Activated naive CD4-positive, alpha-beta T cell treated with Interleukin-2 at 50 U/mL for 16 hours (primary cell): ENCODE measurements at regions not wholly inside any gene's neighbourhood (a gene's known extent, or its start where the extent isn't known, plus 50 kb on each side); places are given as distances from the start of the nearest gene placed in this dataset.

Experiments used
- DNase-seq: peaks from one replicate; pipeline ENCODE4 v3.0.0-alpha.2; 2020

DNA sequence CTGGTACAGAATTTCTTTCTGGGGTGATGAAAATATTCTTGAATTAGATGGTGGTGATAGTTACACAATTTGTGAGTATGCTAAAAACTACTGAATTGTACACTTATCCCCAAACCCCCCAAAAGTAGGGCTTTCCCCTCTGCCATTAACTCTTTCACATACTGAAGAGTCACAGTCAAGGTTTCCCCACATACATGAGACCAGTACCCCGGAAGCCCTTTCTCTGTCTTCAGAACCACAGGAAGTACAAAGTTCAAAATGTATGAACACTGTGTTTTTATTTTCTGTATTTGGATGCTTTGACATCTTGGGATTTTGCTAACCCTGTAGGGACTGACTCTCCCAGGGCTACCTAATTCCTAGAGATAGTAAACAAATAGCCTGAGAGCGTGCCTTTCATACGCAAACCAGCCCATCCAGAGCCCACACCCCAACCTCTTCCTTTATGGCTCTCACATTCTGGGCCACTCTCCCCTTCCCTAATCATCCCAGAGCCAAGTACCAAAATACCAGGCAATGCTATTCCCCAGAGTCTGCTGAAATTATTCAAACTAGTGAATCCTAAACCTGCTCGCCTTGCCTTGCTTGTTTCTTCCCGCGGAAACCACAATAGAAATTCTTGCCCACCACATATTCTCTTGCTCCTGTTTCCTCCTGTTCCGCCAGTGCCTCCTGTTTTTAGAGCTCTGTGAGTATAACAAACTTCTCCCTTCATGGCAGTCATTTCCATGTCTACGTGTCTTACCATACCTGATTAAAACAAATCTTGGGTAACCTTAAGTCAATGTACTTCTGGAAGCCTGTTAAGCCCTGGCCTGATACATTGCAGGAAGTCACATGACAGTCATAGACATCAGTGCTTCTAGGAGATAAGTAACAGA, 524.8 kb downstream of the FUT8 start:
- DNase-seq = no peak

DNA sequence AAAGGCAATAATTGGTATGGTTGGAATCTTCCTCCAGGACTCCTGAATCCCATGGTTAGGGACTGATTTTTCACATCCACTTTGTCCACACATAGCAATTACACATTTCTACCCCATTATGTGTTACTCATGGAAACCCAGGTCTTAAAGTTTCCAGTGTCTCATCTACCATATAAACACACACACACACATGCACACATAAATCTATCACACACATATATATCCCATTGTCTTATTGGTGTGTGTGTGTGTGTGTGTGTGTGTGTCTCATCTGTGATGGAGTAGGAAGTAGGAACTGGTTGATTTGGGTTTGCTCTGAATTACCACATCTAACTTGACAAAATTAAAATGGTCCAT, 525.4 kb downstream of the FUT8 start:
- DNase-seq = no peak

DNA sequence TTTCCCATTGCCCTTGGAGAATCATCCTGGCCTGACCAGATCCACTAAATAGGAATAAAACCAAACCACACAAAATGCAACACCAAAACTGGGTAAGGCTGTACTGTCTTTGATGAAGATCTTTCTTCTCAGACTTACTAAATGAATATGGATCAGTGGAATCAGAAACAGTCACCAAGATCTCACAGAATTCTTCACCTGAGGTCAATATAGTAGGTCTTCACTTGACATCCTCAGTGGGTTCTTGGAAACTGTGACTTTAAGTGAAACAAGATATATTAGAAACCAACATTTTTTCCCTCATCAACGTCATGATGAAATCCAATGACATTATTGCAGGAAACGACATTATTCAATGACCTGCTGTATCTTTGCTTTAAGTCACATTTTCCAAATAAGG, 526.2 kb downstream of the FUT8 start:
- no peak for DNase-seq

DNA sequence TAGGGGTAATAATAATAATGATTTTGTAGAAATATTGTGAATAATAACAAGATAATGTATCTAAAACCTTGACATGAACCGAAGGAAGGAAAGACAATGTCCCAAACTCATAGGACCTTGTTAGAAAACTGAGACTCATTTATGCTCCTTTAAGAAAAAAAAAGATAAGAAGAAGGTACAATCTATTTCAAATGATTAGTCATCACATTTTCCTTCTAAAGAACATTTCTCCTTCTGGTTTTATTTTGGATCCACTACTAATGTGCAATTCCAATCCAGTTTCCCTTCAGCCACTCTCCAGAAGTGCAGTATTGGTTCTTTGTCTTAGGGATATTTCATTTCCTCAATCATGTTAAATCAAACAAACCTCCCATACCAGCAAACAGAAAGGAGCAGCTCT, 526.7 kb downstream of the FUT8 start:
- no peak for DNase-seq

DNA sequence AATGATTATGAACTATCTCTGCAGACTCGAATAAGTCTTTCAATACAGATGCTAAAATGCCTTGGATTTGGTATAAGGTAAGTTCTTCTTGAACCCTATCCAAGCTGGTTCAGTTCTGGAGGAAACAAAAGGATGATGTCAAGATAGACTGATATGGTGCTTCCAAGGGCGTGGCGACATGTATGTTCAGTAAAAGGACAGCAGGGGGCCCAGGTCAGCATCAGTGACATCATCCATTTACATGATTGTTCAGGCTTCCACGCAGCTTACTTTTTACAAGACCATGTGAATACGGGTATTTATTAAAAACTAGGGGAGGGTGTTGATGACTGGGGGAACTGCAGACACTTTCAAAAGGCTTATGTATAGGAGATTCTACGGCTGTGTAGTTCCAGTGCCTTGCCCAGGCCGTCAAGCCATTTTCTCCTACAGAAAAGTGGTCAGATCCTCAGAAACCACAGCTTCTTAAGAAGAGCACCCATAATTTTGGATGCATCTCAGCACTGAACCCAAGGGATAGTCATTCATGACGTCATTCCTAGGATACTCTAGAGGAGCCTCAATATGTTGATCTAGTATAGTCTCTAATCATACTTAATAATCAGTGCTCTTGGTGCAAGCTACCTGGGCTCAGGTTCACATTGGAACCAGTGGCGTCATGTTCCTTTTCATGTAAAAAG, 527.7 kb downstream of the FUT8 start:
- peak; percentile 6 for DNase-seq

DNA sequence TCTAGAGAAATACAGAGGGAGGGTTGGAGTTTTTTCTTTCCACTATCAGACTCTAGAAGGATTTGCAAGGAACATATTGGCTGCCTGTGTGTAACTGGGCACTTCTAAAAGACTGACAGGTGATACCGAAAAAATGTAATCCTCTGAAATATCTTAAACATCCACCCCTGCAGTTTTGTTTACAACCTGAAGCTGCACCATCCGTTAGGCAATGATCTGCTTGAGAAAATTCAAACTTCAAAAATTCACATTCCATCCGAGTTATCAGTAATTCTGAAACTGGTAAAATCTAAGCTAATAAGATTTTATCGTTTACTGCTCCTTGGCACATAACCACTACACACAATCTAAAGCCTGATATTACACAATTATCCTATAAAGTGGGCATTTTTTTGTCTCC, 528.6 kb downstream of the FUT8 start:
- no peak for DNase-seq

DNA sequence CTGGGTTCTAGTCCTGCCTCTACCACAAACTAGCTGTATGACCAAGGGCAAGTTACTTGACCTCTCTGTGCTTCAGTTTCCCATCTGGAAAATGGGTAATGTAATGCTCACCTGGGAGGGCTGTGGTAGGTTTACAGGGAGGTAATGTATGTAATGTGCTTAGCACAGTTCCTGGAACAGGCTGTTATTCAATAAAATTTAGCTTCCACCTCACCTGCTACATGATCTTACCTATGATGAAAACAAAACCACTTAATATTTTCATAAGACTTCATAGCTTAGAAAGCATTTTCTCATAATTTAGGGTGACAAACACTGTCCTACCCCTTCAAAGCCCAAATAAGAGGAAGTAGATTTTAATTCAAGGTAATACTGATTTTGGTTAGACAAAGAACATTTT, 530.6 kb downstream of the FUT8 start:
- DNase-seq = no peak

DNA sequence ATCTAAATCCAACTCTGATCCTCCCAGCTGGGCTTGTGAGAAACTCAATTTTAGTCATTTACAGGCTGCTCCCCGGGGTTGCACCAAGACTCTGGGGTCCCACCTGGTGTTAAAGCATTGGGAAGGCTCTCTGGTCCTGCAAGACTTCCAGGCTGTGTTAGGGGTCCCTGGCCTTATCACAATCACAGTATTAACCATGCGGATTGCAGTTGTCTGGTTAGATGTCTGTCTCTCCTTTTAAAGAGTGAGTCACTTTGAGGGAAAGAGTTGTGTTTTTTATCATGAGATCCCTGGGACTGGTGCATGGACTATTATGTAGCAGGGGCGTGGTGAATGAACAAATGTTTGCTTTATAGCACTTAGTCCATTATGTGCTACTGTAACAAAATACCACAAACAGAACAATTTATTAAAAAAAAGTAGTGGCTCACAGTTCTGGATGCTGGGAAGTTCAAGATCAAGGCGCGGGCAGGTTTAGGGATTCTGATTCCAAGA, 531.4 kb downstream of the FUT8 start:
- no peak for DNase-seq

DNA sequence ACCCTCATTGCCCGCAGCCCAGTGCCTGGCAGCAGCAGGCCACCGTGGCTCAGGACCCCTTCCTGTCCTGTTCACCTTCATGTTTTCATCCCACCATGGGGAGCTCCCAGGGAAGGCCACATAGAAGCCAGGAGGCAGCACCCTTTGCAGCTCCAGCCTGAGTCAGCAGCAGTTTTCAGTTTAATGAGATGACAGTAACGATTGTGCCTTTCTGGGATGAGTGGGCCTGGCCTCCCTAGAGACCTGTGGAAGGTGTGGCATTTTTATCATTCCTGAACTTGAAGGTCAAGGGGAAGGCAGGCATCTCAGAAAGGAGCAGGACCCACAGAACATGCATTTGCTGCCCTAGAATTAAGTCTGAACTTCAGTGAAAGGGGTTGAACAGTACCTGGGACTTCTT, 532.8 kb downstream of the FUT8 start:
- no peak for DNase-seq

DNA sequence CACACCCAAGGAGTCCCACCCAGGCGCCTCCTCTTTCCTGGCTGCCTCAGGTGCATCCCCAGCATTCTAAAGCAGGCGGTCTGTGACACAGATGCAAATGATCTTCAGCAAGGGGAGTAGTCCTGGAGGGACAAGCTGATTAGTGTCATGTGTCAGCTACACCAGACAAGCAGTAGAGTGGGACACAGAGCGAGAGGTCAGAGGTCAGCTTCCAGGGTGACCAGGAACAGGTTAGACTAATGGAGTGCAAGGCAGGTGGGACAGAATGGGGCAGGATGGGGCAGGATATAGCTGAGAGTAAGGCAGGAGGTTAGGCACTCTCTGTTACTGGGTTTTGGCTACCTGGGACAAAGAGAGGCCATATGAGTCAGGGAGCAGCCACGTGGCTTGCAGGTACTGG, 534.0 kb downstream of the FUT8 start:
- DNase-seq = no peak

DNA sequence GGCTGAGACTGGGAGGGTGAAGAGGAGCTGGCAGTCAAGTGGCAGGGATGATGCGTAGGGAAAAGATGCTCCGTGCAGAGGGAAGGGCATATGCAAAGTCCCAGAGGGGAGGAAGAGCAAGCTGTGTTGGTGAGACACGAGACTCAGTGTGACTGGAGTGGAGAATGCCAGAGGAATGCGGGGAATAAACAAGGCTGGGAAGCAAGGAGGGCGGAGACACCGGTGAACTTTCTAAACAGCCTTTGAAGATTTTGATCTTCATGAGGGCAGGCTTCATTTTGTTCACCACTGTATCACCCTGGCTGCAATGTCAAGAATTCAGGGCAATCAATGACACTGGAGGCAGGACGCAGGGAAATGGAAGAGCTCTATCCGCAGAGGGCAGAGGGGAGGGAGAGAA, 535.8 kb downstream of the FUT8 start:
- no peak for DNase-seq

DNA sequence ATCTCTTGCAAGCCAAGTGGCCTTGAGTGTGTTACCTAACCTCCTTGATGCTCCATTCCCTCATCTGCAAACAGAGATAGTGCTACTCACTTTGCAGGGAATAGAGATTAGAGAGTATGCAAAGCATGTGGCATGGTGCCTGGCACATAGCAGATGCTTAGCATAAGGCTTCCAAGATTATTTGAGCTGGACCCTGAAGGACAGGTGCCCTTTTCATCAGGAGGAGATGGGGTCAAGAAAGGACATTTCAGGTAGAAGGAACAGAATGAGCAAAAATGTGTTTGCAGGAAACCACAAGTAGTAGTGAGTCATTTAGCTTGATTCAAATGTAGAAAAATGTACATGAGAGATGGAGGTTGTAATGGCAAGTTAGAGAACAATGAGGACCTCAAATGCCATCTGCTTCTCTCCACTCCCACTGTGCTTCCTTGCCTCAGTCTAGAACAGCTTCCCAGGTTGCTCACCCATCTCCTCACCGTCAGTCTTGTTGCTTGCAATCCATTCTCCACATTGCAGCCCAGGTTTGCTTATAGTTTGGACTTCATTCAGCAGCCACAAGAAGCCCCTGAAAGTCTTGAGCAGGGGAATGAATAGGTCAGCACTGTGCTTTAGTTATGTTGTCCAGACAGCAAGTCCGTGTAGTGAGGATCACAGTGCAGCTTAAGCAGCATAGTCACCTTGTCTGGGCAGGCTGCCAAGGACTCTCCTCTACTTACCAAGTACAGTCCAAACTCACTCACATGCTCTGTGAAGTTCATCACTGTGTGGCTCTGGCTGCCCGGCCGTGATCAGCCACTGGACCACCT, 536.3 kb upstream of the CCDC196 start:
- peak; percentile 19 for DNase-seq

DNA sequence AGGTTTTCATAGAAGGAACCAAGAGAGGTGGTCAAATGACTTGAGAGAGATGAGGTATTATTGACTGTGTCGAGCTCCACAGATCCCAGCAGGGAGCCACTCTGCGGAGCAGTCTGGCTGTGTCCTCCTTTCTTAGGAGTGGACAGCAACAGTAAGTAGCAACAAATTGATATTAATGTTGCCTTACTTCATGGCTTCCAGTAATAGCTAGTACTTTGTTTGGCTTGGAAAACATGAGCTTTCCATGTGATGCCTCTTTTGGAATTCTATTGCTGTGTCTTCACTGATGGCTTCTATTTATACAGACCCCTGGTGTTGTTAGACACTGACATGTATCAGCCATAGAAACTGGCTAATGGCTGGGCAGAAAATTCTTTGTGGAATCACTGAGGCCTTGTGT, 531.2 kb upstream of the CCDC196 start:
- DNase-seq = no peak

DNA sequence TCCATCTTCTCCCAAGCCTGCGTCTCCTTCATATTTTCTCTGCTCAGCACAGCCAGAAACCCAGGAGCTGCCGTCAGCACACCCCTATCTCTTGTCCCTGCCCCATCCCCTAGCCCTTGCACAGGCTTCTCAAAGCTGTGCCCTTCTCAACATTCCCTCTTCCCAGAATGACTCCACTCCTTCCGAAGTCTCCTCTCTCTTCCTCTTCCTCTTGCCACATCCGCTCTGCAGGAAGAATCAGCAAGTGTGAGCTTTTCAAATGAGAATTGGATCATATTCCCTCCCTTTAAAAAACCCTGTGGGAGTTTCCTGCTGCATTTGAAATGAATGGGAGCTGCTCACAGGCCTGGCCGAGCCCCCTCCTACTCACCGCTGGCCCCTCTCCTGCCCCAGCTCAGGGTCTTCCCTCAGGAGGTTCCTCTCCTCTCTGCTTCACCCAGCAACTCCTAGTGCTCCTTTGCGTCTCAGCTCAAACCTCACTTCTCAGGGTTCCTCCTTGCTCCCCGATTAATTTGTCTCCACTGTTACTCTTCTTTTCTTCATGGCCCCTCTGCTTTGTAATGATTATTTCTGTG, 528.5 kb upstream of the CCDC196 start:
- DNase-seq = no peak

DNA sequence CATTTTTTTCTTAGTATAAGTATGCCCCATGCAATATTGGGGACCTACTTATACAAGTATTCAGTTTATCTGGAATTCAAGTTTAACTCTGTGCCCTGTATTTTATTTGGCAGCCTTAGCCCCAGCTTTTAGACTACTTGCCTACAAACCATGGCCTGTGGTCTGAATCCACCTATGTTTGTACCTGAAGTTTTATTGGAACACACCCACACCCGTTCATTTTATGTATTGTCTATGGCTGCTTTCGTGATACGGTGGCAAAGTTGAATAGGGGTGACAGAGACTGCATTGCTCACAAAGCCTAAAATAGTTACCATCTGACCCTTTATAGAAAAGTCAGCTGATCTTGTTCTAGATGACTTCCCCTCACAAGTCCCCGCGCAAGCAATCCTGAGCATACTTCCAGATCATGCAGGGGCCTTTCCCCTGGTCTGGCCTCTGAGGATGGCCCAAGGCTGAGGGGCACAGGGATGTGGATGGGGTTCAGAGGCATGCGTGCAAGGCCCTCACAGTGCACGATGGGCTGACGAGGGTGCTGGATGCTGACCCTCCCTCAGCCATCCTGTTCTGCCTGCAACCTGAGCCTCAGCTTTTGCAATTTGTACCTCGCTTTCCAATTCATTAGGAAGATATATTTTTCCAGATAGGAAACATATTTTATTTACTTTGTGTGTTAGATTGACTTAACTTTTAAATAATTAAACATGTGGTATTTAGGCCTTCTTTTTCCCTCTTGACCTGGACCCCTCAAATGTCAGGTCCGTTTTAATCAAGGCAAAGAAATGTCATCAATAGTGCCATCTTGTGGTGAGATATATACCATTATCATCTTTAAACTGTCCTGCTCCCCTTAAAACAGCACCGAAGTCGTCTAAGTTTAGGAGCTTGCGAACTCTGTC, 527.3 kb upstream of the CCDC196 start:
- no peak for DNase-seq

DNA sequence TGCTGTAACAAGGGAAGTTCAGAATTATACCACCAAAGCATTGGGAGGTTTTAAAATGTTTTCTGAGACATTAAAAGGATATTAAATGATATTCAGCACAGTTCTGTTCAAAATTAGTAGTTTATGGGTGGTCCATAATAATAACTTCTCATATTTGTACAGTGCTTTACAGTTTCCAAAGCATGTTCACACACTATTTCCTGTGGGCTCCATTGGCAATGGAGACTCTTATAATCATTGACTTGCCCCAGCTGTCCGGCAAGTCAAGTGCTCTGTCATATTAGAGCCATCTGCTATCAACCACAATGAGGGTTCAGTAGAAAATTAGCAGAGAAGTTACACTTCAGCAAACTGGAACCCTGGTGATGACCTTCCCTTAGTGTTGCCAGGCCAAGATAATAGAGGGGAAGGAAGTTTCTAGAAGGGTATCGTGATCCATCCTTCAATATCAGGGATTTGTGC, 526.6 kb upstream of the CCDC196 start:
- no peak for DNase-seq

DNA sequence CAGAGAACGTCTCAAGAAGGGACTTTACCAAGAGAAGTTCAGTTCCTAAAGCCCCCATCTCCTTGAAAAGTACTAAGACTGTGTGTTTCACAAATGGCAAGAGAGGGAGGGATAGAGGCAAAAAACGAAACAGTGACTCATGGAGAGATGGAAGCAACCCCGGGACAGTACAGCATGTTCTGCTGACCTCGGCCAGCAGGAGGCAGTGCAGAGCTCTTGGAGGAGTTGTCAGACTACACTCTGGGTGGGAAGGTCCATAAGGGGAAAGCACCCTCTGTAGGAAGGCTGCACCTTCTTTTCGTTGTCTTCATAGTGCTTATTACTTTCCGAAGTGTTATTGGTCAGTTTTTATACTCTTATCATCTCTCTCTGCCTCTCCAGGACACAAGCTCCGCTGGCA, 525.2 kb upstream of the CCDC196 start:
- peak; percentile 75 for DNase-seq

DNA sequence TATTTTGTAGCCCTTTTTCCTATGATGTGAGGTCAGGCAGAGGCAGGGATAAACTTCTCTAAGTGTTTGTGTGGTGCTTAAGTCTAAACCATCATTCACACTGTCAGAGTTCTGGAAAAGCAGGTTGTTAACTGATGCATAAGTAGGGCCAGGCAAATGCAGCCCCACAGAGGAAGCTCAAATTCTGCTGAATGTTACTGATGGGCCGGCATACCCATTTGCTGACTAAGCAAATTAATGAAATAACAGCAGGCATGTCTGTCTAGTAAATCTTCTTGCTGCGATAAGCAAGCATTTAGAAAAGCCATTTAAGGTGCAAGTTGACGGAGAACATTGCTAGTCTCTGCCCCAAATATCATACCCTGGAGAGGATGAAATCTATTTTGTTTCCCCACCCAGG, 523.2 kb upstream of the CCDC196 start:
- DNase-seq = no peak

DNA sequence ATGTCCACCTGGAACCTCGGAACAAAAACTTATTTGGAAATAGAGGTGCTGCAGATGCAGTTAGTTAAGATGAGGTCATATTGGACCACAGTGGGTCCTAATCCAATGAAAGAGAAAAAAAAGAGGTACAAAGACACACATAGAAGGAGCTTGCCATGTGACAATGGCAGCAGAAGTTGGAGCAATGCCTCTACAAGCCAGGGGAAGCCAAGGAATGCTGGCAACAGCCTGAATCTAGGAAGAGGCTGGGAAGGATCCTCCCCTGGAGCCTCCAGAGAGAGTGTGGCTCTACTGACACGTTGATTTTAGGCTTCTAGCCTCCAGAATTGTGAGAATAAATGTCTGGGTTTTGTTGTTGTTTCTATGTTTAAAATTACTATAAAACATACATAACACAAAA, 521.8 kb upstream of the CCDC196 start:
- no peak for DNase-seq

DNA sequence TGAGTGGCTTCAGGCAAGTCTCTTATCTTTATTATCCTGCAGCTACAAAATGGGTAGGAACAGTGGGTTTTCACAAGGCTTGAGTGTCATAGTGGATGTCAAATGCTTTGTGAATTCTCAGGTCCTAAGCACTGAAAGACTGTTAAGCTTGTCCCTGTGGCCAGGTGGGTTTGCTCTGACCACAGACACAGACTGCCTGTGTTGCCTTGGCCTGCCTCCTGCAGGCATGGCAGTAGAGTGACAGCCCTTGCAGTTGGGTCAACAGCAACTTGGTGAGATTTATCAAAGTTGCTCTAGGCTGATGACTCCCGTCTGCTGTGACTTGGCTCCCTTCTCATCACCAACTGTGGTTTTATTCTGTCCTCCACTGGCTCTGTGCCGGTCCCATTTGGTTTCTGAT, 520.0 kb upstream of the CCDC196 start:
- no peak for DNase-seq

DNA sequence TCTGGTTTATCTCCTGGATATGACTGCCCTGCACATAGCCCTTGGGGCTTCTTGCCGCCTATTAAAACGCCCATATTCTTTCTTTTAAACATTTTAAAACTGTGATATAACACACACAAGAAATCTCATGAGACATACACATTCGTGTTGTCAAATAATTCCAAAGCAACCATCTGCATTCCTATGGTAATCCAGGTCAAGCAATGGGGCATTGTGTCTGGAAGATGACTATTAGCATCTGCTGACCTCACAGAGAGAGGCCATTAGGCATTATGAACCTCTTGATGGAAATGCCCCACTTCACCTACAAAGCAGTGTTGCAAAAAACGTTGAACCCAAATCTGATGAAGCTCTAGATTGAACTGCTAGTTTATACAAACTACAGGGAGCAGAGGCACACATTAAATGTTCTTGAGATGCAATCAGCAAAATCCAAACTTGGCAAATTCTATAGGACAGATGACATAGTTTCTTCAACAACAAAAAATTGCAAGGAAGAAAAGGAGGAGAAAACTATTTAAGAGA, 513.8 kb upstream of the CCDC196 start:
- no peak for DNase-seq

DNA sequence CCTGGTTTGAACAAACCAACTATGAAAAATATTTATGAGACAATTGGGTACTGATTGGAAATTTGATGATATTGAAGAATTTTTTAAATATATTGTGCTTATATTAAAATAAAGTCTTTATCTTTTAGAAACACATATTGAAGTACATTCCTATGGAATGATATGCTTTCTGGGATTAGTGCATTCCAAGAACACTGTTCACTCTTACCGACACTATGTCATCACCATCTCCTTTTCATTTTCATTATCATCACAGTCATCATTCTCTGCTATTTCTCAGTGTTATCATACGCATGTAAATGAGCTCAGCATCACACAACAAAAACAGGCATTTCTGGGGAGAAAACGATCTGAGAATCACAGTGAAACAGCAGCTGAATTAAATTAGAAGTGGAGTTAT, 513.3 kb upstream of the CCDC196 start:
- no peak for DNase-seq
